ENCODE measurements at regions not wholly inside any gene's neighbourhood (a gene's known extent, or its start where the extent isn't known, plus 50 kb on each side); places are given as distances from the start of the nearest gene placed in this dataset.

DNA sequence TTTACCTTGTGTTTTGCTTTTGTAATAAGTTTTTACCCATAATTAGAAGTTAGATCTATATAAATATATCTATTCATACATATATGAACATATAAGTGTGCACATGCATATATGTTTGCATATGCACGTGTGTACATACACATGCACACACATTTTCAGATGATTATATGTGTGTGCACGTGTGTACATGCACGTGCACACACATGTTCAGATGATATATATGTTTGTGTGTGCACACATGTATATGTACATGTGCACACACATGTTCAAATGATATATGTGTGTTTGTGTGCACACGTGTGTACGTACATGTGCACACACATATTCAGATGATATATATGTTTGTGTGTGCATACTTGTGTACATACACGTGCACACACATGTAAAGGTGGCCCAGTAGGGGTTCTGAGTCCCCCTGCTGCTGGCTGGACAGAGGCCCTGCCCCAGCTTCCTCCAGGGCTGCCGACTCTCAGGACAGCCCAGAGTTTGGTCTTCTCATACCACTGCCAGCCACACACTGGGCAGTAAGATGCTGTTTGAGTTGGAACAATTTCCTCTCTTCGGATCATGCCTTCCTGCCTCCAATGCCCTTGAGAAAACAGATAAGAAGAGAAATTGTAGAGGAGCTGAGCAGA lies 252.3 kb upstream of the PPP2R2D start:
- no peak for DNase-seq (ENCODE audit: extremely low read depth, low read depth)
- TF ChIP-seq, protein P1, sequence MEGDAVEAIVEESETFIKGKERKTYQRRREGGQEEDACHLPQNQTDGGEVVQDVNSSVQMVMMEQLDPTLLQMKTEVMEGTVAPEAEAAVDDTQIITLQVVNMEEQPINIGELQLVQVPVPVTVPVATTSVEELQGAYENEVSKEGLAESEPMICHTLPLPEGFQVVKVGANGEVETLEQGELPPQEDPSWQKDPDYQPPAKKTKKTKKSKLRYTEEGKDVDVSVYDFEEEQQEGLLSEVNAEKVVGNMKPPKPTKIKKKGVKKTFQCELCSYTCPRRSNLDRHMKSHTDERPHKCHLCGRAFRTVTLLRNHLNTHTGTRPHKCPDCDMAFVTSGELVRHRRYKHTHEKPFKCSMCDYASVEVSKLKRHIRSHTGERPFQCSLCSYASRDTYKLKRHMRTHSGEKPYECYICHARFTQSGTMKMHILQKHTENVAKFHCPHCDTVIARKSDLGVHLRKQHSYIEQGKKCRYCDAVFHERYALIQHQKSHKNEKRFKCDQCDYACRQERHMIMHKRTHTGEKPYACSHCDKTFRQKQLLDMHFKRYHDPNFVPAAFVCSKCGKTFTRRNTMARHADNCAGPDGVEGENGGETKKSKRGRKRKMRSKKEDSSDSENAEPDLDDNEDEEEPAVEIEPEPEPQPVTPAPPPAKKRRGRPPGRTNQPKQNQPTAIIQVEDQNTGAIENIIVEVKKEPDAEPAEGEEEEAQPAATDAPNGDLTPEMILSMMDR (IDR thresholded peaks at IDR 0.05; ENCODE audit: low read depth, low read length) = no peak

DNA sequence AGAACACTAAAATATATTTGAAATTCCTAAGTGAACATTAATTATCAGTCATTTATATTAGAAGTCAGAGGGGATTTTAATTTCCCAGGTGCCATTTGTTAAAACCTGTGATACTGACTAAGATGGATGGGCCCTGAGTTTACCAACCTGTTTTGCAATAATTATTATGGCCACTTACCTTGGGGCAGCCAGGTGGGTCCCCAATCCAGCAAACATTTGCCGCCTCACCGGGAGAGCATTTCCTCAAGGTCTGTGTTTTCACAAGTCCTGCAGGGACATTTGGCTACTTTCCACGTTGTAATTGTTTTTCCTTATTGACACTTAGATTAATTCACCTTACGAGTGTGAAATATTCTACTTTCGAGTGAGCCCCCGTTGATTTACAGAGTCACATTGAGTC lies 251.2 kb upstream of the PPP2R2D start:
- DNase-seq (ENCODE audit: extremely low read depth, low read depth) = no peak
- TF ChIP-seq, protein P1 (IDR thresholded peaks at IDR 0.05; ENCODE audit: low read depth, low read length) = no peak

DNA sequence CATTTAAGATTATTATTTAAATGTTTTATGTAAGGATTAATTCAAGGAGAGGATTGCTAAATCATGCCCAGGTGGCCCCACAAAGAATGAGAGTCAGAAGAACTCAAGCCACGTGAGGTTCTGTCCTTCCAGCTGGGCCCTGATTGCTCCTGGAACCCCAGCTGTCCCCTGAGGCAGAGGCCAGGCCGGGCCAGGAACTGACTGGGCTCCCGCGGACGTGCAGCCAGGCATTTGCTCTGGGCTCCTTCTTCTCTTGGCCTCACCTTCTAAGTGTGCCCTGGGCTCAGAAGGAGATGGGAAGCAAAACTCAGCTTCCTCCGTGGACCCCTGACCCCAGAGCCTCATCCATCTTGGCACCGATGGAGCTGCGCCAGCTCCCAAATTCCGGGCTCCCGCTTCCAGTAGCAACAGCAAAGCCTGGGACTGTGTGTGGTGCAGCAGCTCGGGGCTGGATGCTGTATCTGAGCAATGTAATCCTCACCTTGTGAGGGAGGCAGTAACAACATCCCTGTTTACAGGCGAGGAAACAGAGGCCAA lies 250.6 kb upstream of the PPP2R2D start:
- TF ChIP-seq, protein P1 (IDR thresholded peaks at IDR 0.05; ENCODE audit: low read depth, low read length) = no peak
- DNase-seq (ENCODE audit: extremely low read depth, low read depth) = no peak

DNA sequence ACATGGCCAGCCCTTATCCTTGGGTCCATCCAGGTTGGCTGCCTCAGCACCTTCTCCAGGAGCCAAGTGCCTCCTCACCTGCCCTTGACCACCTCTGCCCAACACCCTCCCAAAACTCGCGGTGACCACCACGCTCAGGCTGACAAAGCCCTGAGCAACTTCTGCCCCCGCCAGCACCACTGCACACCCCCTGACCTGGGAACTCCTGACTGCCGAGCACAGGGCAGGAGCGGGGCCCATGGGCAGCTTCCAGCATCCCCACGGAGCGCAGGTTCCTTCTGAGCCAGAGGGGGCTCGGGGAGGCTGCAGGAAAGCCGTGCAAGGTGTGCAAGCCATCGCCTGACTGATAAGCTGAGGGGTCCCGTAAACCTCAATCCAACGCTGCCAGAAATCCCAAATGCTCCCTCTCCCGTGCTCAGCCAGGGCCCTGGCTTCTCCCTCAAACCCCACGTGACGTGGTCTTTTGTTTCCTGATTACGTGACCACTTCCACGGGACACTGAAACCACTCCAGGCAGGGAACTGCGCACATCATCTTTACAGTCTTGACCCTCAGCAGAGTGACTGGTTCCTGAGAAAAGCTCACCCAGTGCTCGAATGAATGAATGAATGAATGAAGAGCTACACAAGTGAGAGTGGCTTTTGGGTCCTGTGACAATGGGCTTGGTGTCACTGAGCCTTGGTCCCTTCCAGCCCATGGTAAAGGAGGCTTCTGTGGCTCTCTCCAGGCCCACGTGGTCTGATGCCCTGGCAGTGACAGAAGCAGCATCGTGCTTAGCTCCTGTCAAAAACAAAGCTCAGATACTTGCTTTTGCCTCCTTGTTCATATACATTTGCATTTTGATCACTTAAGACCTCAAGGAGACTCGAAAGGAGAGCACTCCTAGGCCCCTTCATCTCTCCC lies 249.8 kb upstream of the PPP2R2D start:
- DNase-seq (ENCODE audit: extremely low read depth, low read depth) = no peak
- TF ChIP-seq, protein P1 (IDR thresholded peaks at IDR 0.05; ENCODE audit: low read depth, low read length) = no peak

DNA sequence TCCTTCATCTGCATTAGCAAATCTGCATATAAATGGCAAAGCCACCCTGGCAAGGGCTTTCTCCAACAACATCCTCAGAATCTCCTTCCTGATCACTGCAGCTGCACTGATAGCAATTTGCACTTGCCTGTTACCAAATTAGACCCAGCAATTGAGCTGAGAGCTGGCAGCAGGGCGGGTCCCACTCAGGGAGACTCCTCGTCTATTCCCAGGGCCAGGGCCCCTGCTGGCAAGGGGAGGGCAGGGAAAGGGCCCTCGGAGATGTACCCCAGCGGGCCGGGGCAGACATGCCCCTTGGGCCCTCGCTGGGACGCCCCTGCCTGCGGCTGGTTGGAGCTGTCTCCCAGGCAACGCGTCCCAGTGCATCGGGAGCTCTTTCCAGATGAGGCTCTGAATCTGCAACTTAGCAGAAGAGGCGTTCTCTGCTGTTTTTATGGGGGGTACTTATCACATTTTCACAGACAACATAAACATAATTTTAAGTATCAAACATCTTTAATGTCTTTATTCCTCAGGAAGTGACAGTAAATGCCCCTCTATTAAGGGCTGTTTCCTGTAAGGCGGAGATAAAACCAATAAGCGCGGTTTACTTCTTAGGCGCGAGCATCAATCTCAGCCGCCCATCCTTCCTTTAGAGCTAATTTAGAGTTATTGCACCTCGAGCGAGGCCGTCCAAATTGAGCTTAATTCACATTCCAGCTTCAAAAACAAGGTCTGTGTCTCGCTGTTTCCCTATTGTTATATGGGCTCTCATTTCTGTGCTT lies 249.0 kb upstream of the PPP2R2D start:
- DNase-seq (ENCODE audit: extremely low read depth, low read depth) = no peak

DNA sequence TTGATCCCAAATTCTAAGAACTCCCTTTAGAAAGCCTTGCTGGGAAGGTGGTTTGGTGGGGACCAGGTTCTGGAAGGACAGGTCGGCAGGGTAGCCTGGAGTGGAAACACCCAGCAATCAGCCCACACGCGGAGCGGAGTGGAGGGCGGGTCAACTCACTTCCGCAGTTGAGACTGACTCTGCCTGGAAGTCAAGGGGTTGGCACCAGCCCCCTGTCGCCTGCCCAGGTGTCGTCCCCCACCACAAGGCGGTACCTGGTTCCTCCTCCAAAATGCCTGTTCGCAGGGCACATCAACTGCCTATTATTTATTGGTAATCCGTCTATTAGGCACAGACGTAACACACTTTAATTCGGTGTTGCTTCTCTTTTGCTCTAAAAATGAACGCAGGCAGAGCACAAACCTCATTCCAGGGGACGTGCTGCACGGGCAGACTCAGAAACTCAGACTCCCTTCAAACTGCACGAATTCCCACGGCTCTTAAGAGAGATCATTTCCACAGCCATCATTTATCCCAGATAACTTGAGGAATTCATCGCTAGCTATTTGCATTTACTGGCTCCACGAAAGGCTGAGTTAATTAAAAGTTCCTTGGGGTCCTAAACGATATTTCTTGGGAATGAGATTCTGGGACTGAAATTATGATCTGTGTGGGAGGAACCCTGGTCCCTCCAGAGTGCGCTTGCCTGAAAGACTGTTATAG lies 248.2 kb upstream of the PPP2R2D start:
- no peak for DNase-seq (ENCODE audit: extremely low read depth, low read depth)

More for the DNA sequence above, 249.0 kb upstream of the PPP2R2D start:
- TF ChIP-seq, protein P1 (IDR thresholded peaks at IDR 0.05; ENCODE audit: low read depth, low read length) = no peak

More for the DNA sequence above, 248.2 kb upstream of the PPP2R2D start:
- TF ChIP-seq, protein P1 (IDR thresholded peaks at IDR 0.05; ENCODE audit: low read depth, low read length) = no peak
